NCI-H226 (cell line): ENCODE measurements at regions not wholly inside any gene's neighbourhood (a gene's known extent, or its start where the extent isn't known, plus 50 kb on each side); places are given as distances from the start of the nearest gene placed in this dataset.
A peak's percentile ranks its signal among the peaks of the same experiment; 100 is the strongest.

Experiments used
- DNase-seq: peaks from one replicate; pipeline ENCODE4 v3.0.0-alpha.2; 2015

DNA sequence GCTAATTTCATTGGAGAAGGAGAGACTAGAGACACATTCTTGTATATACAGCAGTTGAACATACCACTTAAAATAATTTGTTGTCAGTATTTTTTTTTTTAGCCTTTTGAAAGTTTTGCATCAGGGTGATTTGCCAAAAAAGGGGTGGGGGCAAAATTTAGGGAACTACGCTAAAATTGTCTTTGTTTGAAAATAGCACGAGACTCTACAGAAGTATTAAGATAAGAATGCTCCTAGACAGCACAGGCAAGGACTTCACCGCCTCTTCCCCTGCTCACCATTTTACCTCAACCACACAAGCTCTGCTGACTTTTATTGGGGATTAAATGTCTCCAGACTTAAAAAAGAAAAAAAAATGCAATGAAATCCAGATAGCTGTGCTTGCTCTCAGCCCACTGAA is 236.1 kb upstream of the USP25 start:
- DNase-seq = no peak

DNA sequence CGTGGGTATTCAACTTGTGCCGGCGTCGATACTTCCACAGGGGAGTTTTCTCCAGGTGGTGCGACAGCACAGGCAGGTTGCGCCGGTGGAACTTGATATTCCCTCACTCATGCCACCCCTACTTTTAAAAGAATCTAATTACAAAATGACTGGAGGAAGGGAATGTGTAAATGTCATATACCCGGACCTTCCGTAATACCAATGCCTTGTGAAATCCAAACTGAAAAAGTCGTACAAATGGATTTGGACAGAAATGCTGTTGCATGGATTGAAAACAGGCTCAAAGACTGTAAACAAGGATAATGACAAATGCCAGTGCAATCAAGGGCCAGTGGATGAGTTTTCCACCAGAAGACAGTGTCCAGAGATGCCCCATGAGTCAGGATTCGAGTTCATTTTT is 235.3 kb upstream of the USP25 start:
- no peak for DNase-seq

DNA sequence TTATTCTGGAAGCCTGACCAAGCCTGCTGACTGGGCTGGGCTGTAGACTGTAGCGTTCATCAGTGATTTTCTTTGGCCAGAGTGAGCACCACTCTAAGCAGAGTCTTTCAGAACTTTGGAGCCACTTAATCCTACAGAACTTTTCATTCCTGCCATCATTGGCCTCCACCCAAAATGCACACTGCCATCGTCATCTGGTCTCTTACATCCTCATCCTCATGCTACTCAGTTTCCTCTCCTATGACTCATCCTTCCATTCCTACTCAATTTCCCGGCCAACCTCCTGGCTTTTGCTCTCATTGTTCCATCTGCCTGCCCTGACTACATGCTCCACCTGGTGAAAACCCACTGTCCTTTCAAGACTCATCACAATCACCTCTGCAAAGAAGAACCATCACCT is 233.8 kb upstream of the USP25 start:
- no peak for DNase-seq

DNA sequence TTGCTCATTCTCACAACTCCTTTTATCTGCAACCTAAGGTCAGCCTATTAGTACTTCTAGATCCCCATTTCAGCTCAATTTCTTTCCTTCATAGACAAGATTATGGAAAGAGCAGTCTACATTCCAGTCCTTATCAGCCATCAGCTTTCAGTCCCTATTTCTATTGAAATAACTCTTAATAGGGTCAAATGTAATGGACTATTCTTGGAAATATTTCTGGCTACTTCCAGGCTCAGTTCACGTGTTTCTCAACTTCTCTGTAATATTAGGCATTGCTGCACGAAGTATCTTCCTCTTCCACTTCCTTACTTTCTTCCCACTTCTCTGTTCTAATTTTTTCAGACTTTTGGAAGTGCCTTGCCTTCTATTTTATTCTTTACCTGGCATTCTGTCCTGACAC is 232.9 kb upstream of the USP25 start:
- no peak for DNase-seq

DNA sequence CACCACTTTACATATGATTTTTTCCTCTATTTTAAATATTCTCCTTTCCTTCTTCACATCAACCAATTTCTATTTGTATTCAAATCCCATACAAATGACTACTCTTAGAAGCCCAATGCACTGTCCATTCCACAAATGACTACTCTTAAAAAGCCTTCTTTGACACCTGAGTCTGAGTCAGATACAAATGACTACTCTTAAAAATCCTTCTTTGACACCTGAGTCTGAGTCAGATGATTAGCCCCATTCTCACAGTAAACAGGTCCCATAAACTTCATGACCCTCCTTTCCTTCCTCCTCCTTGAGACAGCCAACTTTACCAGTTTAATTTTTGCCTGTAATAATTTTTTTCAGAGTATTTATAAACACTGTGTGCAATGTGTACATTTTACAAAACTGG is 231.3 kb upstream of the USP25 start:
- no peak for DNase-seq

DNA sequence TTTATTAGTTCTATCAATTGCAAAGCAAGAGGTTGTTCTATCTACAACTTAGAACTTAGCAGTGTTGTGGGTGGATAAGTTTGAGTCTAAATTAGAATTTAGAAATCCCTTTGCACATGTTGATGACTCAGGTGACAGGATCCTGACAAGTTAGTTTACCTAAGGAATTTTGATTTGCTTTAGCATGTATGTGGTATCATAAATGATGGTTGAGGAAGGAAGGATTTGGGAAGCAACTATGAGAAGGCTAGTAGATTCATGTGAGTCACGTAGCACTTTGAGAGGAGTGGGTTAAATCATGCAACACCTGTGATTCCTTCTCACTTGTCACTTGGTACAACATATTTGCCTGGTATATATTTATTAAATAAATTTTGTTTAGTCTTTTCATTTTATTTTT is 223.7 kb upstream of the USP25 start:
- no peak for DNase-seq

DNA sequence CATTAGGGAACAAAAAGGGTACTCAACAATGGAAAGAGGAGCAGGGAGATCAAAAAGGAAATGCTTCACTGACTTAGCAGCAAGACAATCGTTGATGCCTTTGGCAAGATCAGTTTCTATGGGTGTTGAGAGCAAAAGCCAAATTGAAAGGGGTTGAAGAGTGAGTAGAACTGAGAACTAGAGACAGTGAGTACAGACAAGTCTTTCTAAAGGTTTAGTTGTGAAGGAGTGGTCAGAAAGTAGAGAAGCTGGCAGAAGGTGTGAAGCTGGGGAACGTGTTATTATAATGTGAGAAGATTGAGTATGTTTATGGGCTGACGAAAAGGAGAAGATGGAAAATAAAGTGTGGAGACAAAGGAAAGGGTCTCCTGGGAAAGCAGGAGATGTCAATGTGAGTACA is 221.2 kb upstream of the USP25 start:
- DNase-seq = no peak

DNA sequence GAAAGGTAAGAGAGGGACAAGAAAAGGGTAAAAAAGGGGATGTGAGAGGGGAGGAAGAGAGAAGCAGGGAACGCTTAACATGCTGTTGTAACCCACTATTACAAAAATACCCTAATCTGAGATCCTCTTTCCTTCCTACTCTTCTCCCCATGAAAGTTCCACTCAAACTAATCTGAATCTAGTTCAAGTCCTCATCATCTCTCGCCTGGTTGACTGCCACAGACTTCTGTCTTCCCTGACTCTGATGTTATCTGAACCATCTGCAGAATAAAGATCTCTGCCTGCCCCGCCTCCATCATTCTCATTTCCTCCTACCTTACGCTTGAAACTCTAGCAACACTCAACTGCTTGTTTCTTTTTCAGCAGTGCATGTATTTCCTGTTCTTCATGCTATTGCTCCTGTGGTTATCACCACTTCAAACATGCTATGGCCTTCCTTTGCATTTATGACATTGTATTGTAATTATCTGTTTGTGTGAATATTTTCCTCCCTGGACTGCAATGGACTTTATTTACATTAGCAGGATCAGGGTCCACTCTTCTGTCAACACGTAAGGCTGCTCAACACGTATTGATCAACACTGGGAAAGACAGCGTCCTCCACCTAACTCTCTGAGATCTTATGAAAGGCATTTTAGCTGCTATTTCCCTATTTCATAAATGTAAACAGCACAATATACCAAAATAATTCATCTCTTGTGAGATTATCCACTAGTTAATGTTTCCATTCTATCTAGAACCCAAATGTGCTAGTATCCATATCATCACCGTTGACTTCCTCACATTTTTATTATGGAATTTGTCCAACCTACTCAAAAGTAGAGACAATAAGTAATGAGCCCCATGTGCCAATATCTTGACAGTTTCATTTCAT is 215.5 kb upstream of the USP25 start:
- no peak for DNase-seq

DNA sequence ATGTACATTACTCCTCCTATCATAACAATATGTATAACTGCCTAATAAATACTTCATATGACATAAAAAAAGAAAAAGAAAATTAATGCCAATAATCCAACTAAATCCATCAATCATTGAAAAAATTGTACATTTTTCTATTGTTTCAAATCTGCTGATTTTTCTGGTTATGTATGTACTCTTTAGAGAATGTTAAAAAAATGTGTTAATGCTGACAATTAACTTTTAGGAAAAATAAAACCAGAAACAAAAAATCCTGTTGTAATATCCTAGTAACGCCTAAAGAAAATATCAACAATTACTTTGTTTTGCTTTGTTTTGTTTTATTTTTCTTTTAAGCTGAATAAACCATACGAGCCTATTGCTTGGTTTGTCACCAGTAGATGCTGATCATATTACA is 213.9 kb upstream of the USP25 start:
- no peak for DNase-seq

DNA sequence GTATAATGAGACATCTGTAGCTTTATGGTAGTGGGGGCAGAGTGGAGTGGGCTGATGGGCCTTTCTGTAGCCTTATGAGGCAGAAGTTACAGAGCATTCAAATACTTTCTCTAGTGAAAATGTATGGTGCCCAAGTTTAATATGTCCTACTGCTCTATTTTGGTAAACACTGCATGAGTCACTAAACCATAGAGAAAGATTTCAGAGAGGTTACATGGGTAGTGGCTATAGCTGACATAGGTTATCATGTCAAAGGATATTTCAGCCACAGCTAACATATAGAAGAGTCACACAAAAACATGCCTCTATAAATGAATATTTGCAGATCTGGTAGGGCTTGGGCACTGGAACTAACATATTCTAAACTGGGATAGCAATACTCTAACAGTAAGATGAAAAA is 212.4 kb upstream of the USP25 start:
- DNase-seq = no peak

DNA sequence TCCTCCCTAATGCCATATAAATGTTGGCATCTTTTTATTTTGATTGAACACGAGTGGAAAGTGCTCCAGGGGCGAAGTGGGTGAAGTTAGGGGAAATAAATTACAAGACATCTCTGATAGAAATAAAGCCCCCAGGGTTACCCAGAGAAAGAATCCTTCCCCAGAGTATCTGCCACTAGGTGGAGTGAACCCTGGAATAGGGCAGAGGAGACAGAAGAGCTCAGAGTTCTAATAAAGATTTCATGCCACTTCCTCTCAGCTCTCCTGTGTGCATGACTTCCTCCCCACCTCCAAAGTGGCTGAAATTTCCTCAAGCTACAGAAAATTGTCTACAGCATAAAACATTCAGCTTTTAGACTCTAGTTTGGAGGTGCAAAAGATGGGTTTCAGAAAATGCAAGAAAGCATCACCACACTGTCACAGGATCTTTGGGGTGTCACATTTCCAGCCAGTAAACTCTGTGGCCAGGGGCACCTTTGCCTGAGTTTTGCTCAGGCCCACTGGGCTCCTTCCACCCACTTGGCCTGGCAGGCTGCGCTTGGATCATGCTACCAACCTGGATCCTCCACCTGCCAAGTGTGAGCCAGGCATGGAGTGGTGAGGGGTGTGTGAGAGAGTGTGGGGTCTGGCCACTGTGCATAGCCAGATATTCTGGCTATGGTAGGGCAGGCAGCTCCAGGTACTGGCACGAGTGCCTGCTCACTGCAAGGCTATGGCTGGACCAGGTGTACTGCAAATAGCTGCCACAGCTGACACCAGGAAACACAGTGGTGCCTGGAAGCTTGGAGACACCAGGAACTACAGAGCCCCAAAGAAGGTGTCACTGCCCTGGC is 208.8 kb upstream of the USP25 start:
- DNase-seq = no peak

DNA sequence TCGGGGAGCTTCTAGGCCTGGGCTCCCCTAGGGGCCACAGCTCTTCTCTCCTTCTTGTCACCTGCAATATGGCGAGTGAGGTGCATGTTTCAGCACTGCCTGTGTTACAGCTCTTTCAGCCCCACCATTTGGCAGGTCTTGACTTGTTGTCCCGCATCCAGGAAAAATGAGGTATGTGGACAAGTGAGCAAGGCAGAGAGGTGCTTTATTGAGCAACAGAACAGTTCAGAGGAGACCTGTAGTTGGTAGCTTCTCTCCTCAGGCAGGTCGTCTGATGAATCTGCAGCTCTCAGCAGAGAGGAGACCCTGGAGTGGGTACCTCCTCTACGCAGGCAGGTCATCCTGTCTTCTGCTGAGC is 208.2 kb upstream of the USP25 start:
- DNase-seq = no peak

DNA sequence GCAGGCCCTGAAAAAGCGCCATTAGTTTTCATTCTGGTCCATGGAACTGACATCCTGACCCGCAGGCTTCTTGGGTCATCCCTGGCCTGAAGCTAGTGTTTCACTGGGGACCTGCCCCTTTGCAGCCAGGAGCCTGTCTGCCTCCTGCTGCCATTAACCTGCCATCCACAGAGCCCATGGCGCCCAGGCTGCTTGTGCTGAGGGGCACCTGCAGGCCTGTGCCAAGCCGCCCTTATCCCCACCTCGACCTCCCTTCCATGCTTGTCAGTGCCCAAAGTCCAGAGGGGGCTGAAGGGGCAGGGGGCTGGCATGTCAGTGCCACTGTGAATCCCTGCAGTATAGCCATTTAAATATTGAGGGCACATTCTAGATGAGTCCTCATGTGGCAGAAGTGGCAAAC is 207.6 kb upstream of the USP25 start:
- DNase-seq = no peak

DNA sequence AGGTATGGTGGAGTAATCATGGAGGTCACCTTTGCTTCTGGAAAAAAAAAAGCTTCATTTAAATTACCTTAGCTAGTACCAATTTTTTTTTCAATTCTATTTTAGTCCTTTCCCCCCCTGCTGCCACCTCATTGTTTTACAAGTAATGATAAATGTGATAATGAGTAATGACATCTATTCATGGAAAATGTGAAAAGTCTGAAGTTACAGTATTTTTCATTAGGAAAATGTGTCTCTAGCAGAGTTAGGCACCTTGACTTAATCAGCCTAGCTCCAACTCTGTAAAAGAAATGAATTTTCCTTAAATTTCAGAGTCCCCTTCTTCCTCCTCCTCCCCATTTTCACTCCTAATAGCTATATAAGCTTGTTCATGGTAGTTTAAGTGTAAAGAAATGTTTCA is 204.9 kb upstream of the USP25 start:
- no peak for DNase-seq

DNA sequence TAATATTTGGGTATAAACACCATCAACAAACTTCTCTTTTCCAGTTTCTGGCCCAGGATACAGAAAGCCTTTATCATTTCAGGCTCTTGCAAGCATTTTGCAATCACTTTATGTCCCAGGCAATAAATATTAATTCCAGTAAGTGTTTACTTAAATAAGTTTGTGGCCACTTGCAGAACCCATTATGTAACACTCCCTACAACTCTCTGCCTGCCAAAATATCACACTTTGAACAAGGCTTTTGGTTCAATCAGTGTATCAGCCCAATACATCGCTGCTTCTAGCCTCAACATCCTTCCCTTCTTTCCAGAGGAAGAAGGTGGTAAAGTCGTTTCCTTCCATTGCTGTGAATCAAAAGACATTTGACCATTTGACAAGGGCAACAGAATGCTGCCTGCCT is 203.0 kb upstream of the USP25 start:
- no peak for DNase-seq

DNA sequence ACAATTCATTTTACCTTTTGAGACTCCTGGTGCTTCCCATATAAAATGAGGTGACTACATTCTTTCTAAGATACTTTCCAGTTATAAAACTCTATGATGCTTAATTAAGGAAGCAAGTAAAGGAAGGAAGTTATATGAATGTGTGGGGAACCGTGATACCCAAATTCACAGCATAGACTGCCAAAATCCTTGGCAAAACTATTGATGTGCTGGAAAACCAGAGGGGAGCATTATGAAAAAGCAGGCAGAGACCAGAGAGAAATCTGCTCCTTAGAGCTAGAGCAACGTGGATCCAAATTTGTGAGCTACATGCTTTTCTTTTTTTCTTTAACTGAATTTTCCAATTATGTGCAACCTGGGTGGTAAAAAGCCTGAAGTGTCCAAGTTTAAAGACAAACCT is 201.4 kb upstream of the USP25 start:
- DNase-seq = no peak

DNA sequence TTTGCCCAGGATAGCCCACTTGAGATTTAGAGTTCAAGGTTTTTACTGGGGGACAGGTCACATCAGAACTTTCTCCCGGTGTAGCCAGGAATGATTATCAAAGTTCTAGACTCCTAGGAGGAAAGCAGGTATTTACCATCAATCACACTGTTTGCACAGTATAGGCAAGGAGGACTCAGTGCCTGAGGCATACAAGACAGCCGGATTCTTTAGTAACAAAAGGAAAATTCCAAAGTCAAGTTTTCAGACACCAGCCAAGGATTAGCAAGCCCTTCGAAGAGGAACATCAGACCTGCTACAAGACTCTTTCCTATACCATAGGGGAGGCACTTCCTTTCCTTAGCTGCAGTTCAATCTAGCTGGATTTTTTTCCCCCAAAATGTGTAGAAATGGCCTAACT is 197.8 kb upstream of the USP25 start:
- DNase-seq = no peak

DNA sequence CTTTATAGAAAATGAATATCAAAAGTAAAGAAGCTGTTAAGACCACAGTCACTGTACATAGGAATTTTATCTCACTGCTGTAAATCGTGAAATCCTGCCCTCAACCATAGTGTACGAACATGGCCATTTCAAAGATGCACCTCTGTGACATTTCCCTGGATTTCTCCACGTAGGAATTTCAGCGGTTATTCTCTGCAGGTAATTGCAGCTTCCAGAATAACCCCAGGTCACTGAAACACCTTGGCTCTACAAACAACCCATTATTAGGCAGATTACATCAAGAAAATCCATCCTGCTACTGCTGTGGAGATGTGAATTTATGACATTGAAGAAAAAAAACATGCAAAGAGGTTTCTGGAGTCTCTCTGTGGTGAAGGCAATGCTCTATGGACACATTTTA is 196.2 kb upstream of the USP25 start:
- no peak for DNase-seq

DNA sequence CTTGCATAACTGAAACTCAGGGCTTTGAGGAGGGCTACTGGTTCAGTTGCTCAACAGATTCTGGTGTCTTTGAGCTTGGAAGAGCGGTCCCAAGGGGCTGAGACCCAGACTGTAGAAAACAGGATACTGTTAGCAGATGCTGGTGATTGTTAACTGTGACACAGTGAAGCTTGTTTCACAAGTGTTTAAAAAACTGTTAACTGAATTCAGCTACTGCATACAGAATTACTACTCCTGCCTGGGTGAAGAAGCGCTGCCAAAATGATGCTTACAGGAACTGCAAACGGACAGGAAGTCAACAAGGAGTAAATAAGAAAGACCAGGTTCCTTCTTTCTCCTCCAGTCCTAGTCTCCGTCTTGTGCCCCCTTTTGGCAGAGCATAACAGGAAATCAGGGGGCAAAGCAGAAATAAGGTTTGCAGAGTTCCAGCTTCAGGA is 195.3 kb upstream of the USP25 start:
- no peak for DNase-seq

DNA sequence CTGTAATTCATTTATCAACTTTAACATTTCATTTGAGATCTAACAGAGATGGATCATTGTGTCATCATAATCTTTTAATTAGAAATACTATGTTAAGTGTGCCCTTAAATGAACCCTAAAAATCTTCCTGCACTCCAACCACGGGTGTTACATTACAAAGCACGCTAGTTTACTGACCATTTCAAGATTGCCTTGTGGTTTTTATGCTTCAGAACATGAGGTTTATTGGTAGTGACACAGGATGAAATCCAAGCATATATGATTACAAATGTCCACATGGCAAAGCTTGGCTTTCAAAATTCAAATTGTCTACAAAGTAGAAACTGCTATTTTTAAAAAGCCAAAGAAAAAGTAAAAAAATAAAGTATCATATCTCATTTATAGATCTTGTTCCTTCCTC is 190.4 kb upstream of the USP25 start:
- no peak for DNase-seq

DNA sequence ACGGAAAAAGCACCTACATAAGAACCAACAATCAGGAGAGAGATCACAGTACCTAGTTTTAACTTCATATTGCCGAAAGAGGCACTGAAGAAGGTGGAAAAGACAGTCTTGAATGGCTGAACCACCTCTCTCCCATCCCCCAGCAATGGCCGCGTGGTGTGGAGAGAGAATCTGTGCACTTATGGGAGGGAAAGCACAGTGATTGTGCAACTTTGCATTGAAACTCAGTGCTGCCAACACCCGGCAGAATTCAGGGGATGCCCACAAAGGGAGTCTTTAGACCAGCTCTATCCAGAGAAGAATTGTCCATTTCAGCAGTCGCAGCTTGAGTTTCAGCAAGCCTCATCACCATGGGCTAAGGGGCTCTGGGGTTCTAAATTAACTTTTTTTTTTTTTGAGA is 186.3 kb upstream of the USP25 start:
- DNase-seq = no peak

DNA sequence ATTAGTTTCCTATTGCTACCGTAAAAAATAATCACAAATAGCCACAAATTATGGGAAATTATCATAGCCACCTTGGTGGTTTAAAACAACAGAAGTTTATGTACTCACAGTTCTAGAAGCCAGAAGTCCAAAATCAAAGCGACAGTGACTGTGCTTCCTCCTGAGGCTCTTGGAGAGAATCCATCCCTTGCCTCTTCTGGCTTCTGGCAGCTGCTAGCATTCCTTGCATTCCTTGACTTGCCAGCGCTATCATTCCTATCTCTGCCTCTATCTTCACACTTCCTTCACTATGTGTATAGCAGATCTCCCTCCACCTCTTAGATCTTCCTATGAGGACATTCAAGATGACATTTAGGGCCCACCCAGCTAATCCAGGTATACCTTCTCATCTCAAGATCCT is 180.1 kb upstream of the USP25 start:
- peak; percentile 56 for DNase-seq

DNA sequence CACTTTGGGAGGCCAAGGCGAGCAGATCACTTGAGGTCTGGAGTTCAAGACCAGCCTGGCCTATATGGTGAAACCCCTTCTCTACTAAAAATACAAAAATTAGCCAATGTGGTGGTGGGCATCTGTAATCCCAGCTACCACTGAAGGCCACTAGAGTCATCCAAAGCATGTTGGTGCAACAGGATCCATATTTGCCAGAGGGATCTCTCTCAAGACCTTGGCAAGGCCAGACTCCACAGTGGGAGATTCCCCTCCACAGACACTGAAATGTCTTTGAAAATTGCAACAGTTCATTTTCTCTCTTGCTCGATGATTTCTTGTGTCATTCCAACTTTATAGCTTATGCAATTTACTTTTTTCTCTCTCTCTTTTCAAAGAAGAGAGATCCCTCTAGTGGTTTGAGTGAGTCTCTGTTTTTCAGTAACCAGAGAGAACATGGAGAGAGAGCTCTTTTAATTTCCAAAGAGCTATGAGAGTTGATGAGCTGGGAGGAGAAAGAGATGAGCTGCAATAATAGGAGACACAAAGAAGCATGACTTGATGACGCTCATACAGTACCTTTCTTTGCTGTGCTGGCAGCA is 176.8 kb upstream of the USP25 start:
- peak; percentile 23 for DNase-seq

DNA sequence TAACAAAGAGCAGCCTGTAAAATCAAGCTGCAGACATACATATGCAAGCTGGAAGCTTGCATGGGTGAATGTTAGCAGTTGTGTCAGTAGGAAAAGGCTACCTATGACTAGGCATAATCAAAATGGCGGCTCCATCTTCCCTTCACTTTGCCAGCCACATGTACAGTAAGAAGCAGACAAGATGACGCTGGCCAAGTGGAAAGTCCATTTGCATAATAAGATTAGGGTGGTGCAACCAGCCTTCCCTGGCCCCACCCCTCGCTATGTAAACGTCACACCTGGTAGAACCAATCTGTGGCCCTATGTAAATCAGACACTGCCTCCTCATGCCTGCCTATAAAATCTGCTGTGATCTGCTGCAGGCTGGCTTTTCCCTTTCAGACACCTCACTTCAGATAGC is 171.9 kb upstream of the USP25 start:
- DNase-seq = peak; percentile 6
